Esophagus (tissue), 2 donors: ENCODE measurements at regions not wholly inside any gene's neighbourhood (a gene's known extent, or its start where the extent isn't known, plus 50 kb on each side); places are given as distances from the start of the nearest gene placed in this dataset.
"Not testable (repeated sequence)": the region's sequence is repeated elsewhere in the genome, so short reads cannot be mapped to it uniquely, and the experiment has no call there.

ENCODE experiments used
- H3K27ac ChIP-seq, 2 donors: one replicate each; pipeline ENCODE4 v1.5.1; 2013; ENCODE audit warnings: low read depth in 2 of 2, mild to moderate bottlenecking in 2 of 2, inconsistent platforms in 1 of 2, low read length in 1 of 2, moderate library complexity in 1 of 2
- H3K27me3 ChIP-seq, 2 donors: one replicate each; pipeline ENCODE4 v1.6.1; 2013; ENCODE audit warnings: low read length in 2 of 2, control low read depth in 1 of 2, mild to moderate bottlenecking in 1 of 2; ENCODE audit not compliant: insufficient read depth in 2 of 2, control insufficient read depth in 1 of 2
- H3K36me3 ChIP-seq, 2 donors: one replicate each; pipeline ENCODE4 v1.6.1; 2013; ENCODE audit warnings: low read length in 1 of 2; ENCODE audit not compliant: control insufficient read depth in 2 of 2, insufficient read depth in 2 of 2
- H3K4me1 ChIP-seq, 2 donors: one replicate each; pipeline ENCODE4 v1.6.1; 2013; ENCODE audit warnings: low read length in 1 of 2; ENCODE audit not compliant: control insufficient read depth in 2 of 2, insufficient read depth in 2 of 2
- H3K4me3 ChIP-seq, 2 donors: one replicate each; pipeline ENCODE4 v1.5.1; 2013; ENCODE audit warnings: low read length in 2 of 2, mild to moderate bottlenecking in 2 of 2, low read depth in 1 of 2, moderate library complexity in 1 of 2
- H3K9me3 ChIP-seq, 2 donors: one replicate each; pipeline ENCODE4 v1.6.1; 2013; ENCODE audit warnings: mild to moderate bottlenecking in 2 of 2, low read depth in 1 of 2, low read length in 1 of 2, moderate library complexity in 1 of 2; ENCODE audit not compliant: control insufficient read depth in 2 of 2, insufficient read depth in 1 of 2
- WGBS, 2 donors: extraction: QIAGEN DNeasy Blood & Tissue Kit; methylation state at CpG; one replicate each; pipeline ENCODE4 v1.1.7; 2013; 5-methylcytosine and 5-hydroxymethylcytosine counted together
- donor health status: healthy with polysubstance abuse.
- donor health status: Bipolar disorder and iron deficiency.

- WGBS, 2 donors = 41 to 61% methylated on average over 4 of the region's 4 CpGs
- Histone ChIP-seq H3K4me1 (no peaks in the 10 kb centered on the region), H3K9me3 (peaks cover 0 to 8% of the 10 kb centered on the region in 2 donors), H3K36me3 (no peaks in the 10 kb centered on the region), H3K27me3 (no peaks in the 10 kb centered on the region), H3K27ac (no peak overlapping the region), H3K4me3 (no peak overlapping the region)
Observed at GRCh38 chr7:34430456-34430855, 227.6 kb upstream of the NPSR1 start.

- WGBS, 2 donors = 69 to 76% methylated on average over 3 of the region's 3 CpGs
- Histone ChIP-seq H3K36me3 (no peaks in the 10 kb centered on the region), H3K27me3 (no peaks in the 10 kb centered on the region), H3K4me1 (no peaks in the 10 kb centered on the region), H3K27ac (no peak overlapping the region), H3K9me3 (no peaks in the 10 kb centered on the region), H3K4me3 (no peak overlapping the region)
Observed at GRCh38 chr7:34438436-34438835, 219.6 kb upstream of the NPSR1 start.

GRCh38 chr7:34445653-34446052, 212.4 kb upstream of the NPSR1 start:
- H3K27ac ChIP-seq = no peak overlapping the region
- H3K9me3 ChIP-seq = no peaks in the 10 kb centered on the region
- no peaks in the 10 kb centered on the region for H3K27me3 ChIP-seq
- H3K36me3 ChIP-seq = no peaks in the 10 kb centered on the region
- no peaks in the 10 kb centered on the region for H3K4me1 ChIP-seq
- 82 to 83% methylated on average over 3 of the region's 3 CpGs for WGBS, 2 donors
- H3K4me3 ChIP-seq = no peak overlapping the region

GRCh38 chr7:34448531-34448930, 209.5 kb upstream of the NPSR1 start:
- not testable (repeated sequence) for H3K4me3 ChIP-seq, H3K36me3 ChIP-seq, H3K4me1 ChIP-seq, H3K27ac ChIP-seq, H3K27me3 ChIP-seq, H3K9me3 ChIP-seq
- 81 to 82% methylated on average over 2 of the region's 2 CpGs for WGBS, 2 donors

- Histone ChIP-seq H3K4me1 (no peaks in the 10 kb centered on the region), H3K27me3 (no peaks in the 10 kb centered on the region), H3K36me3 (no peaks in the 10 kb centered on the region), H3K27ac (no peak overlapping the region), H3K4me3 (no peak overlapping the region), H3K9me3 (no peaks in the 10 kb centered on the region)
- 50 to 61% methylated on average over 1 of the region's 1 CpG for WGBS, 2 donors
Observed at GRCh38 chr7:34449765-34450164, 208.3 kb upstream of the NPSR1 start.

- H3K4me3 ChIP-seq = no peak overlapping the region
- H3K27me3 ChIP-seq = no peaks in the 10 kb centered on the region
- no peaks in the 10 kb centered on the region for H3K9me3 ChIP-seq
- H3K4me1 ChIP-seq = no peaks in the 10 kb centered on the region
- no peaks in the 10 kb centered on the region for H3K36me3 ChIP-seq
- 93 to 96% methylated on average over 1 of the region's 1 CpG for WGBS, 2 donors
- no peak overlapping the region for H3K27ac ChIP-seq
Observed at GRCh38 chr7:34451183-34451582, 206.8 kb upstream of the NPSR1 start.

- Histone ChIP-seq H3K4me3 (no peak overlapping the region), H3K27me3 (no peaks in the 10 kb centered on the region), H3K27ac (no peak overlapping the region), H3K4me1 (no peaks in the 10 kb centered on the region), H3K36me3 (no peaks in the 10 kb centered on the region), H3K9me3 (no peaks in the 10 kb centered on the region)
- 72 to 81% methylated on average over 3 of the region's 3 CpGs for WGBS, 2 donors
Observed at GRCh38 chr7:34451923-34452322, 206.1 kb upstream of the NPSR1 start.

GRCh38 chr7:34452363-34452762, 205.7 kb upstream of the NPSR1 start:
- no peaks in the 10 kb centered on the region for H3K4me1 ChIP-seq
- H3K36me3 ChIP-seq = no peaks in the 10 kb centered on the region
- H3K27me3 ChIP-seq = no peaks in the 10 kb centered on the region
- H3K4me3 ChIP-seq = no peak overlapping the region
- H3K9me3 ChIP-seq = no peaks in the 10 kb centered on the region
- 90% methylated on average over 7 of the region's 7 CpGs for WGBS, 2 donors
- no peak overlapping the region for H3K27ac ChIP-seq

- Histone ChIP-seq H3K9me3 (no peaks in the 10 kb centered on the region), H3K27me3 (no peaks in the 10 kb centered on the region), H3K4me3 (no peak overlapping the region), H3K4me1 (no peaks in the 10 kb centered on the region), H3K36me3 (no peaks in the 10 kb centered on the region), H3K27ac (no peak overlapping the region)
- 79 to 83% methylated on average over 2 of the region's 2 CpGs for WGBS, 2 donors
Observed at GRCh38 chr7:34453150-34453549, 204.9 kb upstream of the NPSR1 start.

GRCh38 chr7:34454381-34454780, 203.6 kb upstream of the NPSR1 start:
- no peaks in the 10 kb centered on the region for H3K27me3 ChIP-seq
- H3K36me3 ChIP-seq = no peaks in the 10 kb centered on the region
- H3K27ac ChIP-seq = no peak overlapping the region
- no peaks in the 10 kb centered on the region for H3K4me1 ChIP-seq
- no peaks in the 10 kb centered on the region for H3K9me3 ChIP-seq
- no peak overlapping the region for H3K4me3 ChIP-seq
- 64 to 70% methylated on average over 4 of the region's 4 CpGs for WGBS, 2 donors
